Kidney (tissue), 13 donors: ENCODE measurements at regions not wholly inside any gene's neighbourhood (a gene's known extent, or its start where the extent isn't known, plus 50 kb on each side); places are given as distances from the start of the nearest gene placed in this dataset.

ENCODE experiments used
- DNase-seq, 5 donors: peaks; one replicate each; pipeline ENCODE4 v3.0.0-alpha.2; 2013 to 2020
- FAIRE-seq: peaks from 2 replicates; lab custom pipeline; 2012; peaks lifted over from hg19 to GRCh38; lab: Jason Lieb, UNC
- H3K27ac ChIP-seq, 2 donors: one replicate each; pipeline ENCODE4 v1.7.0; 2013; ENCODE audit warnings: low read depth in 2 of 2, low read length in 2 of 2, inconsistent platforms in 1 of 2
- H3K27me3 ChIP-seq: one replicate; pipeline ENCODE4 v1.7.1; 2013; ENCODE audit warnings: low read length, inconsistent platforms; ENCODE audit not compliant: control insufficient read depth, insufficient read depth
- H3K36me3 ChIP-seq, 3 donors: one replicate each; pipeline versions ENCODE4 v1.7.0 to v1.7.1; 2013; ENCODE audit warnings: low read length in 3 of 3, control low read depth in 1 of 3, inconsistent platforms in 1 of 3; ENCODE audit not compliant: insufficient read depth in 3 of 3, control insufficient read depth in 2 of 3
- H3K4me1 ChIP-seq, 3 donors: one replicate each; pipeline versions ENCODE4 v1.7.0 to v1.7.1; 2013; ENCODE audit warnings: low read length in 3 of 3, inconsistent platforms in 1 of 3, low read depth in 1 of 3; ENCODE audit not compliant: control insufficient read depth in 2 of 3, insufficient read depth in 2 of 3
- H3K4me3 ChIP-seq, 3 donors: one replicate each; pipeline versions ENCODE4 v1.7.0 to v1.8.1; 2013; ENCODE audit warnings: low read length in 3 of 3, control low read depth in 1 of 3, inconsistent platforms in 1 of 3
- H3K9ac ChIP-seq, 3 donors: one replicate each; pipeline versions ENCODE4 v1.7.0 to v1.7.1; 2013; ENCODE audit warnings: low read length in 3 of 3, control low read depth in 1 of 3, inconsistent platforms in 1 of 3
- H3K9me3 ChIP-seq, 3 donors: one replicate each; pipeline versions ENCODE4 v1.7.0 to v1.7.1; 2013; ENCODE audit warnings: low read length in 3 of 3, control low read depth in 1 of 3, inconsistent platforms in 1 of 3; ENCODE audit not compliant: control insufficient read depth in 2 of 3, insufficient read depth in 1 of 3
- intact Hi-C: fragments of 100-400 bp; cut with DNase I; formaldehyde crosslinking; loops from one replicate; pipeline ENCODE4 v1.11.1; 2022
- TF ChIP-seq, protein P1 (sequence below): IDR thresholded peaks from 3 replicates; pipeline ENCODE4 v1.5.1; 2012; ENCODE audit warnings: mild to moderate bottlenecking, moderate library complexity, borderline replicate concordance; ENCODE audit not compliant: insufficient read depth; ENCODE audit errors: extremely low read depth
- donor health status: control.
- donor health status: control.
- donor health status: control.
- donor health status: control.
- donor health status: control.
- donor health status: DM: yes; HTN: yes; CAD: no.
- donor health status: Normal renal cell carcinoma (clear cell type).

DNA sequence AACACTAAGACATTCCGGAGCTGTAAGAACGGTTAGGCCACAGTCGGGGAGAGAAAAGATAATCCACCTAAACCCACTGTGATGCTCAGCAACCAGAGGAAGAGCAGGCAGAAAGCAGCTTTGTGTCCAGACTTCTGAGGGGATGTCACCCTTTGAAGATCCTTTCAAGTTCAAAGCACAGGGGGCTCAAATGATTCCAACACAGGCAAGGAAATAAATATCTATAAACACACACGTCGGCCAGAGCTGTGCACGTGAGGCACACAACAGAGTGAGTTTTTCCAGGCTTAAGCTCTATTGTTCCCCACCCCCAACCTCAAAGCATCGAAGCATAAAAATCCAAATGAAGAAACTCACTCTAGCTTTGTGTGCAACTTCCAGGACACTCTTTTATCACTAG lies 479.0 kb downstream of the DISC1 start:
- FAIRE-seq (no peak), DNase-seq (peak in 1 of 5 donors; percentile 20)
- Histone ChIP-seq H3K4me3 (no peak overlapping the region), H3K27ac (no peak overlapping the region), H3K4me1 (no peaks in the 10 kb centered on the region), H3K9ac (no peak overlapping the region), H3K9me3 (no peaks in the 10 kb centered on the region), H3K27me3 (no peaks in the 10 kb centered on the region), H3K36me3 (no peaks in the 10 kb centered on the region)
- intact Hi-C loops = no loop called here
- TF ChIP-seq, protein P1, sequence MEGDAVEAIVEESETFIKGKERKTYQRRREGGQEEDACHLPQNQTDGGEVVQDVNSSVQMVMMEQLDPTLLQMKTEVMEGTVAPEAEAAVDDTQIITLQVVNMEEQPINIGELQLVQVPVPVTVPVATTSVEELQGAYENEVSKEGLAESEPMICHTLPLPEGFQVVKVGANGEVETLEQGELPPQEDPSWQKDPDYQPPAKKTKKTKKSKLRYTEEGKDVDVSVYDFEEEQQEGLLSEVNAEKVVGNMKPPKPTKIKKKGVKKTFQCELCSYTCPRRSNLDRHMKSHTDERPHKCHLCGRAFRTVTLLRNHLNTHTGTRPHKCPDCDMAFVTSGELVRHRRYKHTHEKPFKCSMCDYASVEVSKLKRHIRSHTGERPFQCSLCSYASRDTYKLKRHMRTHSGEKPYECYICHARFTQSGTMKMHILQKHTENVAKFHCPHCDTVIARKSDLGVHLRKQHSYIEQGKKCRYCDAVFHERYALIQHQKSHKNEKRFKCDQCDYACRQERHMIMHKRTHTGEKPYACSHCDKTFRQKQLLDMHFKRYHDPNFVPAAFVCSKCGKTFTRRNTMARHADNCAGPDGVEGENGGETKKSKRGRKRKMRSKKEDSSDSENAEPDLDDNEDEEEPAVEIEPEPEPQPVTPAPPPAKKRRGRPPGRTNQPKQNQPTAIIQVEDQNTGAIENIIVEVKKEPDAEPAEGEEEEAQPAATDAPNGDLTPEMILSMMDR = no peak

DNA sequence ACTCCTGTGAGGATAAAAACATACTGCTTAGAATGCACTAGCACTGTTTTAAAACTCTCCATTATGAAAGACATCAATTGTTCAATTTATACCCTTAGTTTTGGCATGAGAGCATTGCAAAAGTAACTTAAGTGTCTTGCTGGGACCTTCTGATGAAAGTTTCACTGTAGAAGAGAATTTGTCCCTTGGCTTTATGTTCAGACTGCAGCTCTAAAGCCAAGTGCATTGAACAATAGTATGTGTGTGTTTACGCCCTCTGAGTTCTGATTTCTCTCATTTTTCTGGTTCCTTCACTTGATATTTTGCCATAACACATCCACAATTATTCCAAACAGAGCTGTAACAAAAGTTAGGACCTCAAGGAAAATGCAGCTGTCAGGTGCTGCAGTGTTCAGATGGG lies 474.6 kb downstream of the DISC1 start:
- no peak for FAIRE-seq
- Histone ChIP-seq H3K27ac (no peak overlapping the region), H3K27me3 (no peaks in the 10 kb centered on the region), H3K36me3 (no peaks in the 10 kb centered on the region), H3K9me3 (no peaks in the 10 kb centered on the region), H3K4me1 (no peaks in the 10 kb centered on the region), H3K9ac (no peak overlapping the region), H3K4me3 (no peak overlapping the region)
- TF ChIP-seq, protein P1 = no peak
- intact Hi-C loops = no loop called here
- no peak for DNase-seq

DNA sequence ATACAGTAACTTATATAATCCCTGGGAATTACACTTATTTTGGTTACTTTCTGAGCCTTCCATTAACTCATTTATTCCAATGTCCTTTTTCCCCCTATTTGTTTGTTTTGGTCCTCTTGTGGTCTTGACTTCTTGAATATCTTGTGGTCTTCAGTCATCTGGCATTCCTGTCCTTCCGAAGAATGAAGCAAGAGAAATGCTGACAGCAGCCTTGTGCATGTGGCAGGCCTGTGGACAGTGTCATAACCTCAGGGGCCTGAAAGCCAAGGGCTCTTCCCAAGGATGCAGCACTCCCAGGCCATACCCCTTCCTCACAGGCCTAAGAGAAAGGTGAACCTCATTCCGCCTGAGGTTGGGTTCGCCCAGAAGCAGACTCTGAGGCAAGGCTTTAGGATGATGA lies 470.2 kb downstream of the DISC1 start:
- no peaks in the 10 kb centered on the region for H3K27me3 ChIP-seq
- H3K4me3 ChIP-seq = no peak overlapping the region
- no peak overlapping the region for H3K27ac ChIP-seq
- intact Hi-C loops = no loop called here
- H3K9me3 ChIP-seq = no peaks in the 10 kb centered on the region
- no peaks in the 10 kb centered on the region for H3K4me1 ChIP-seq
- no peak overlapping the region for H3K9ac ChIP-seq
- DNase-seq = no peak
- no peaks in the 10 kb centered on the region for H3K36me3 ChIP-seq
- TF ChIP-seq, protein P1 = no peak
- FAIRE-seq = no peak
